CD4-positive, alpha-beta T cell treated with Interleukin-6 at 100 ng/mL for 8 hours (primary cell): ENCODE measurements at regions not wholly inside any gene's neighbourhood (a gene's known extent, or its start where the extent isn't known, plus 50 kb on each side); places are given as distances from the start of the nearest gene placed in this dataset.

Experiments used
- DNase-seq: peaks from one replicate; pipeline ENCODE4 v3.0.0-alpha.2; 2020; ENCODE audit warnings: mixed read lengths, low spot score

- DNase-seq, result no peak
These were observed 389.3 kb upstream of the DMAC1 start for GRCh38 chr9:8188723-8189407.

- DNase-seq, result no peak
These were observed 387.0 kb upstream of the DMAC1 start for GRCh38 chr9:8186560-8186959.

- DNase-seq, result no peak
These were observed 384.0 kb upstream of the DMAC1 start for GRCh38 chr9:8183618-8184017.

GRCh38 chr9:8179381-8180053 lies 379.9 kb upstream of the DMAC1 start:
- no peak for DNase-seq

GRCh38 chr9:8172000-8172399 lies 372.4 kb upstream of the DMAC1 start:
- DNase-seq, result no peak

GRCh38 chr9:8168916-8169438 lies 369.4 kb upstream of the DMAC1 start:
- DNase-seq, result no peak

- no peak for DNase-seq
These were observed 361.2 kb upstream of the DMAC1 start for GRCh38 chr9:8160787-8161186.

- DNase-seq, result no peak
These were observed 359.0 kb upstream of the DMAC1 start for GRCh38 chr9:8158574-8158973.

GRCh38 chr9:8157683-8158324 lies 358.2 kb upstream of the DMAC1 start:
- DNase-seq, result no peak

- DNase-seq, result no peak
These were observed 356.8 kb upstream of the DMAC1 start for GRCh38 chr9:8156346-8156745.

- DNase-seq, result no peak
These were observed 356.1 kb upstream of the DMAC1 start for GRCh38 chr9:8155706-8156105.

GRCh38 chr9:8143677-8144076 lies 344.1 kb upstream of the DMAC1 start:
- DNase-seq, result no peak

- no peak for DNase-seq
These were observed 341.0 kb upstream of the DMAC1 start for GRCh38 chr9:8140557-8140956.

GRCh38 chr9:8139756-8140155 lies 340.2 kb upstream of the DMAC1 start:
- no peak for DNase-seq

GRCh38 chr9:8136477-8136876 lies 336.9 kb upstream of the DMAC1 start:
- no peak for DNase-seq

- DNase-seq, result no peak
These were observed 335.1 kb upstream of the DMAC1 start for GRCh38 chr9:8134635-8135034.

GRCh38 chr9:8133606-8134005 lies 334.0 kb upstream of the DMAC1 start:
- no peak for DNase-seq

GRCh38 chr9:8115570-8115969 lies 316.0 kb upstream of the DMAC1 start:
- DNase-seq, result no peak

GRCh38 chr9:8114826-8115225 lies 315.2 kb upstream of the DMAC1 start:
- no peak for DNase-seq

GRCh38 chr9:8106362-8106761 lies 306.8 kb upstream of the DMAC1 start:
- DNase-seq, result no peak

GRCh38 chr9:8101607-8102006 lies 302.0 kb upstream of the DMAC1 start:
- DNase-seq, result no peak

- DNase-seq, result no peak
These were observed 296.5 kb upstream of the DMAC1 start for GRCh38 chr9:8096091-8096490.

- no peak for DNase-seq
These were observed 296.1 kb upstream of the DMAC1 start for GRCh38 chr9:8095672-8096086.
